ENCODE measurements at regions not wholly inside any gene's neighbourhood (a gene's known extent, or its start where the extent isn't known, plus 50 kb on each side); places are given as distances from the start of the nearest gene placed in this dataset.

DNA sequence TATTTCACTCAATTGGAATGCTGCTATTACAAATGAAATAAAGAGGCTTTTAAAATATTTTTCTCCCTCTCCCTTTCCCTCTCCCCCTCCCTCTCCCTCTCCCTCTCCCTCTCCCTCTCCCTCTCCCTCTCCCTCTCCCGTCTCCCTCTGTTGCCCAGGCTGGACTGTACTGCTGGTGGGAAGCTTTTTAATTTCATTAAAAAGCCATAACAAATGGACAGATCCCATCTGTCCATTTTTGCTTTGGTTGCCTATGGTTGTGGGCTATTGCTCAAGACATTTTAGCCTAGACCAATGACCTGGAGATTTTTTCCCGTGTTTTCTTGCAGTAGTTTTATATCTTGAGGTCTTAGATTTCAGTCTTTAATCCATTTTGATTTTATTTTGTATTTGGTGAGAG lies 107.2 kb upstream of the LRRC3B start:
- TF ChIP-seq, protein P1, sequence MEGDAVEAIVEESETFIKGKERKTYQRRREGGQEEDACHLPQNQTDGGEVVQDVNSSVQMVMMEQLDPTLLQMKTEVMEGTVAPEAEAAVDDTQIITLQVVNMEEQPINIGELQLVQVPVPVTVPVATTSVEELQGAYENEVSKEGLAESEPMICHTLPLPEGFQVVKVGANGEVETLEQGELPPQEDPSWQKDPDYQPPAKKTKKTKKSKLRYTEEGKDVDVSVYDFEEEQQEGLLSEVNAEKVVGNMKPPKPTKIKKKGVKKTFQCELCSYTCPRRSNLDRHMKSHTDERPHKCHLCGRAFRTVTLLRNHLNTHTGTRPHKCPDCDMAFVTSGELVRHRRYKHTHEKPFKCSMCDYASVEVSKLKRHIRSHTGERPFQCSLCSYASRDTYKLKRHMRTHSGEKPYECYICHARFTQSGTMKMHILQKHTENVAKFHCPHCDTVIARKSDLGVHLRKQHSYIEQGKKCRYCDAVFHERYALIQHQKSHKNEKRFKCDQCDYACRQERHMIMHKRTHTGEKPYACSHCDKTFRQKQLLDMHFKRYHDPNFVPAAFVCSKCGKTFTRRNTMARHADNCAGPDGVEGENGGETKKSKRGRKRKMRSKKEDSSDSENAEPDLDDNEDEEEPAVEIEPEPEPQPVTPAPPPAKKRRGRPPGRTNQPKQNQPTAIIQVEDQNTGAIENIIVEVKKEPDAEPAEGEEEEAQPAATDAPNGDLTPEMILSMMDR (IDR thresholded peaks at IDR 0.05) = no peak
- no peak for TF ChIP-seq EP300 (IDR thresholded peaks at IDR 0.05)
- TF ChIP-seq POLR2A (IDR thresholded peaks at IDR 0.05) = no peak

All from tibial nerve (tissue), 4 donors.